Fibroblast of pulmonary artery (primary cell): ENCODE measurements at regions not wholly inside any gene's neighbourhood (a gene's known extent, or its start where the extent isn't known, plus 50 kb on each side); places are given as distances from the start of the nearest gene placed in this dataset.

Source experiments
- DNase-seq: peaks from one replicate; pipeline ENCODE4 v3.0.0-alpha.2; 2010; ENCODE audit warnings: low read depth
- H3K4me3 ChIP-seq: replicated peaks from 2 replicates; pipeline ENCODE4 v1.5.1; 2011; ENCODE audit warnings: low read depth, mild to moderate bottlenecking, control low read depth, low read length, moderate library complexity
- CTCF ChIP-seq: IDR thresholded peaks from 2 replicates; pipeline ENCODE4 v1.5.1; 2011; ENCODE audit warnings: mild to moderate bottlenecking, control low read depth, low read length, inconsistent platforms; ENCODE audit errors: missing control alignments

- no peak overlapping the region for H3K4me3 ChIP-seq
- no peak for TF ChIP-seq CTCF
- DNase-seq: no peak
These were observed 81.1 kb upstream of the NEIL3 start for GRCh38 chr4:177228599-177228998.

- no peak for TF ChIP-seq CTCF
- peak; percentile 20 for DNase-seq
- H3K4me3 ChIP-seq: peak overlapping the region; percentile 24
These were observed 80.3 kb upstream of the NEIL3 start for GRCh38 chr4:177229331-177229730.

GRCh38 chr4:177232473-177232872 is 77.2 kb upstream of the NEIL3 start:
- H3K4me3 ChIP-seq: no peak overlapping the region
- no peak for TF ChIP-seq CTCF
- DNase-seq: no peak

GRCh38 chr4:177235026-177235425 is 74.6 kb upstream of the NEIL3 start:
- H3K4me3 ChIP-seq: no peak overlapping the region
- no peak for TF ChIP-seq CTCF
- DNase-seq: peak; percentile 58

- no peak for TF ChIP-seq CTCF
These were observed 72.8 kb upstream of the NEIL3 start for GRCh38 chr4:177236886-177237285.

GRCh38 chr4:177237291-177237690 is 72.4 kb upstream of the NEIL3 start:
- no peak overlapping the region for H3K4me3 ChIP-seq
- no peak for DNase-seq
- TF ChIP-seq CTCF: no peak

More at GRCh38 chr4:177236886-177237285, 72.8 kb upstream of the NEIL3 start:
- DNase-seq: no peak
- H3K4me3 ChIP-seq: no peak overlapping the region

GRCh38 chr4:177239477-177239876 is 70.2 kb upstream of the NEIL3 start:
- no peak for TF ChIP-seq CTCF
- no peak overlapping the region for H3K4me3 ChIP-seq
- no peak for DNase-seq
